ENCODE measurements at regions not wholly inside any gene's neighbourhood (a gene's known extent, or its start where the extent isn't known, plus 50 kb on each side); places are given as distances from the start of the nearest gene placed in this dataset.
"Not testable (repeated sequence)": the region's sequence is repeated elsewhere in the genome, so short reads cannot be mapped to it uniquely, and the experiment has no call there.

- DNase-seq (ENCODE audit: low read depth), result no peak
These were observed 73.6 kb upstream of the RGPD5 start for GRCh38 chr2:109720380-109721106.

DNA sequence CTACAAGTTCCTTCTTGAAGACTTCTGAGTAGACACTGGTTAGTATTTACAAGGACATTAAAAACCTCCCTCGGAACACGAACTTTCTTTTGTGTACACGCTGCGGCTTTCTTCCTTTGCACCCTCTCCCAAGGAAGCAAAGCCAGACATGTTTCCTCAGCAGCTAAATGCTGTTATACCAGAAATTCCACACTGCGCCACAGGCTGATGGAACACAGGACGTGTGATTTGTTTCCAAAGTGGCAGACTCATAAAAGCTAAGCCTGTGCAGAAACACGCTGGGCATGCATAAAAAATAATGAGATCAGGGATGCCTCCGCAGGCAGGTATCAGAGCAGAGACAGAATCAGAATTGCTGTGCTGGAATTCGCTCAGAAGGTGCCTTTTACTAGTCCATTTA, 73.0 kb upstream of the RGPD5 start:
- no peak for DNase-seq (ENCODE audit: low read depth)

DNA sequence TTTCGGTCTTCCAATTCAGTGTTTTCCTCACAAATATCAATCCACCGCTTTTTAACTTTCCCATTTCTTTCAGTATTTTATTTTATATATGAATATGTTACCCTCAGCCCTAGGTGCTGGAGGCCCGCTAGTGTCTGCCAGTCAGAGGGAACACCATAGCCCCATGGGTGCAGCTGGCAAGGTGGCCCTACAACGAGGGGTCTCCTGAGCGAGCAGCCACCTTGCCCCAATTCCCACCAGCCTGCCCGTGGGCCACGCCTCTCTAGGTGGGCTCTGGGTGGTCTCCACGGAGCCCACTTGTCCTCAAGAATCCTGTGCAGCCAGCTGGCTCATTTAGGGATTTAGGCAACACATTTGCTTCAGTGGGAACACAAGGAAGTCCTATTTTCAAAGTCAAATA, 72.5 kb upstream of the RGPD5 start:
- DNase-seq (ENCODE audit: low read depth), result no peak

GRCh38 chr2:109722026-109722425, 72.1 kb upstream of the RGPD5 start:
- DNase-seq (ENCODE audit: low read depth), result no peak

DNA sequence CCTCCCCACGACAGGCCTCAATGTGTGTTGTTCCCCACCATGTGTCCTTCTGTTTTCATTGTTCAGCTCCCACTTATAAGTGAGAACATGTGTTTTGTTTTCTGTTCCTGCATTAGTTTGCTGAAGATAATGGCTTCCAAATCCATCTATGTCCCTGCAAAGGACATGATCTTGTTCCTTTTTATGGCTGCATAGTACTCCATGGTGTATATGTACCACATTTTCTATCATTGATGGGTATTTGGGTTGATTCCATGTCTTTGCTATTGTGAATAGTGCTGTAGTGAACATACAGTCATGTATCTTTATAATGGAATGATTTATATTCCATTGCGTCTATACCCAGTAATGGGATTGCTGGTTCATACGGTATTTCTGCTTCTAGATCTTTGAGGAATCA, 71.5 kb upstream of the RGPD5 start:
- DNase-seq (ENCODE audit: low read depth), result not testable (repeated sequence)

DNA sequence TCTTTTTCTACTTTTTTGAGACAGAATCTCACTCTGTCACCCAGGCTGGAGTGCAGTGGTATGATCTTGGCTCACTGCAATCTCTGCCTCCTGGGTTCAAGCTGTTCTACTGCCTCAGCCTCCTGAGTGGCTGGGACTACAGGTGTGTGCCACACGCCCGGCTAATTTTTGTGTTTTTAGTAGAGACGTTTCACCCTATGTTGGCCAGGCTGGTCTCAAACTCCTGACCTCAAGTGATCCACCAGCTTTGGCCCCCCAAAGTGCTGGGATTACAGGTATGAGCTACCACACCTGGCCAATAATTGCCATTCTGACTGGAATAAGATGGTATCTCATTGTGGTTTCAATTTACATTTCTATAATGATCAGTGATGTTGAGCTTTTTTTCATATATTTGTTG, 71.0 kb upstream of the RGPD5 start:
- not testable (repeated sequence) for DNase-seq (ENCODE audit: low read depth)

DNA sequence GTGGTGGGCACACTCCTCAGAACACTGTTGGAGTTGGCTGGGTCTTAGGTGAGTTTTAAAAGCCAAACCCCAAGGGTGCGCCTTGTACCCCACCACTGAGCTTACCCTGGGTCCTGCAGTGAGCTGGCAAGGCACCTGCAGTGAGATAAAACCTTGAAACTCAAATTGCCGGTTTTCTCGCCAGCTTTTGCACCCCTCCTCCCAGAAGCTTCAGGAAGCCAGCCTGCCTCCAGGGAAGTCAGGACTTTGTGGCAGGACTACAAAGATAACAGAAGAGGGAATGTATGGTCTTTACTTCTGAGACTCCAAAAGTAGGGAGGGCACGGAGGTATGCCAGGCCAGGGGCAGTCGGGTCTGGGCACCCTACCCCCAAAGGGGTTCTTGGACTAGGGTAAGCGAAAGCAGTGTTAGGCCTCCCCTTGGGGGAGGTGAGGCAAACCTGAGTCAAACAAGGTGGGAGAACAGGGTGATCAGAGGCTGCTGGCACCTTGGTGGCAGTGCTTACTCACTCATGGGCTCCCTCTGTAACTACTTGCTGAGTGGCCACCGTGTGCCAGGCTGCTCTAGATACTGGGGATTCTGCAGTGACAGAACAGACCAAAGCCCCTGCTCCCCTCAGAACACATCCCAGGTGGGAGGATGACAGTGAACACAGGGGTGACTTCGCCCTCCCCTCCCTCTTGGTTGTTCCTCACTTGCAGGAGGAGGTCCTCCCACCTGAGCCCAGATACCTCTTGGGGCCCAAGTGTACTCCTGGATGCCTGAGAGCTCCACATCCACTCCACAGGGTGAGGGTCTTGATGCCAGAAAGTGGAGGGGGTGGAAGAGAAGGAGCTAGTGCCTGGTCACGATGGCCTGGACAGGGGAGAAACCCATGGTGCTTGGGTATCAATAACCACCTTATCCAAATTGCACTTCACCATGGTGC, 69.3 kb upstream of the RGPD5 start:
- no peak for DNase-seq (ENCODE audit: low read depth)

DNA sequence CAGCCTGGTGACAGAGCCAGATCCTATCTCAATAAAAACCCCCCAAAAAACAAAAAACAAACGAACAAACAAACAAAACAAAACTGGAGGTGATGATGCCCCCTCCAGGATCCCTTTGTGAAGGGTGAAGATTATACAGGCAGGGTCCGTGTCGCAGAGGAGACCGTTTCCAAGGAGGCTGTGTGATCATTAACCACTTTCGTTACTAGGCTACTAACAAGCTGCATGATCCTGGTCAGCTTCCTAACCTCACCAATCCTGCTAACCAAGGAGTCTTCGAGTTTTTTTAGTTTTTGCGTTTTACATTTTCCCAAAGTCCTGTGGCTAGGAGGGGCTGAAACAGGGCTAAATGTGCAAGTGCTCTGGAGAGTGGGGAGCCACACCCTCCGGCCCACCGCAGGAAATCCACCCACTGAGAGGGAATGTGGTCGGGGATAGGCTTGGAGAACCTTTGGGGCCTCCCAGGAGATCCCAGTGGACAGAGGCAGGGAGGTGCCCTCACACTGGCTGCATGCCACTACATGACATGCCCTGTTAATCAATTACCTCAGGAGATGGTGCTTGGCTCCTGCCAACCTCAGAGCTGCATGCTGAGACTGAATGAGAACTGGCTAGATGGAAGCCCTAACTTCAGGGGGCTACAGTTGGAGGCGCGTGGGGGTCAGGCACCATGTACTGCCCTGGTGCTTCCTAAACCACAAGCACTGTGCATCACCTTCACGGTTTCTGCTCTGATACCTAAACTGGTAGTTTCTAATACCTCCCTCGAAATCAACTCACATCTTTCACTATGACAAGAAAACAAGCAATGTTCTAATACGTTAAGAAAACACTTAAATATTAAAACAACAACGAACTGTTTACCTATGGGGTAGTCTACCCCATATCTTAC, 67.5 kb upstream of the RGPD5 start:
- no peak for DNase-seq (ENCODE audit: low read depth)

- DNase-seq (ENCODE audit: low read depth), result no peak
These were observed 66.1 kb upstream of the RGPD5 start for GRCh38 chr2:109727929-109728447.

DNA sequence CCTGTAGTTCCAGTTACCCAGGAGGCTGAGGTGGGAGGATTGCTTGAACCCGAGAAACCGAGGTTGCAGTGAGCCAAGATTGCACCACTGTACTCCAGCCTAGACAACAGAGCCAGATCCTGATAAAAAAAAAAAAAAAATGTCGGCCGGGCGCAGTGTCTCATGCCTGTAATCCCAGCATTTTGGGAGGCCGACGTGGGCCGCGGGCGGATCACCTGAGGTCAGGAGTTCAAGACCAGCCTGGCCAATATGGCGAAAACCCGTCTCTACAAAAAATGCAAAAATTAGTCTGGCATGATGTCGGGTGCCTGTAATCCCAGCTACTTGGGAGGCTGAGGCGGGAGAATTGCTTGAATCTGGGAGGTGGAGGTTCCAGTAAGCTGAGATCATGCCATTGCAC, 60.4 kb upstream of the RGPD5 start:
- DNase-seq (ENCODE audit: low read depth), result not testable (repeated sequence)

- DNase-seq (ENCODE audit: low read depth), result peak; percentile 40
These were observed 57.8 kb upstream of the RGPD5 start for GRCh38 chr2:109736177-109736827.
